SK-N-SH (cell line): ENCODE measurements at regions not wholly inside any gene's neighbourhood (a gene's known extent, or its start where the extent isn't known, plus 50 kb on each side); places are given as distances from the start of the nearest gene placed in this dataset.

ENCODE experiments used
- CTCF ChIP-seq: fragments of 200-600 bp; sonication (generic); IDR thresholded peaks from 2 replicates; pipeline ENCODE4 v1.6.1; 2017; ENCODE audit warnings: antibody characterized with exemption, mild to moderate bottlenecking, moderate library complexity
- EP300 ChIP-seq, 2 experiments: IDR thresholded peaks; 2 replicates each; pipeline versions ENCODE4 v1.4.0 to v1.6.1; 2012; ENCODE audit warnings: borderline replicate concordance in 1 of 2, low read depth in 1 of 2, low read length in 1 of 2
- POLR2AphosphoS5 ChIP-seq: IDR thresholded peaks from 2 replicates; pipeline ENCODE4 v1.6.1; 2012; ENCODE audit warnings: low read depth, low read length
- RFX5 ChIP-seq: IDR thresholded peaks from 2 replicates; pipeline ENCODE4 v1.6.1; 2012; ENCODE audit warnings: mild to moderate bottlenecking, improper control_type of control experiment, low read length
- RXRA ChIP-seq: IDR thresholded peaks from 2 replicates; pipeline ENCODE4 v1.4.0; 2012; ENCODE audit warnings: low read depth, mild to moderate bottlenecking, borderline replicate concordance
- TAF1 ChIP-seq: IDR thresholded peaks from 2 replicates; pipeline ENCODE4 v1.6.1; 2012; ENCODE audit warnings: low read depth, mild to moderate bottlenecking, low read length, moderate library complexity, borderline replicate concordance

- no peak for TF ChIP-seq CTCF
- TF ChIP-seq TAF1 = no peak
- TF ChIP-seq POLR2AphosphoS5 = no peak
- TF ChIP-seq EP300 (IDR thresholded peaks at IDR 0.05; ENCODE audit: borderline replicate concordance in 1 of 2, low read depth in 1 of 2, low read length in 1 of 2) = no peak
- no peak for TF ChIP-seq RFX5
- no peak for TF ChIP-seq RXRA
Observed at GRCh38 chr1:238438311-238439270, 547.9 kb upstream of the ZP4 start.
